Endodermal cell (in vitro differentiated cells): ENCODE measurements at regions not wholly inside any gene's neighbourhood (a gene's known extent, or its start where the extent isn't known, plus 50 kb on each side); places are given as distances from the start of the nearest gene placed in this dataset.

Experiments
- DNase-seq: peaks from one replicate; pipeline ENCODE4 v3.0.0-alpha.2; 2017
- H3K27ac ChIP-seq: 2 replicates; pipeline ENCODE4 v1.5.1; 2013; ENCODE audit warnings: mild to moderate bottlenecking, low read depth, low read length, moderate library complexity
- H3K27me3 ChIP-seq: 2 replicates; pipeline ENCODE4 v1.6.1; 2013; ENCODE audit warnings: mild to moderate bottlenecking, low read length, moderate library complexity; ENCODE audit not compliant: insufficient read depth, control insufficient read depth, poor library complexity, severe bottlenecking
- H3K36me3 ChIP-seq: 2 replicates; pipeline ENCODE4 v1.7.0; 2013; ENCODE audit warnings: mild to moderate bottlenecking, low read length, moderate library complexity; ENCODE audit not compliant: control insufficient read depth, insufficient read depth
- H3K4me1 ChIP-seq: one replicate; pipeline ENCODE4 v1.7.0; 2013; ENCODE audit warnings: low read length; ENCODE audit not compliant: control insufficient read depth, insufficient read depth
- H3K4me3 ChIP-seq: 2 replicates; pipeline ENCODE4 v1.5.1; 2013; ENCODE audit warnings: mild to moderate bottlenecking, low read length, moderate library complexity
- H3K9ac ChIP-seq: 2 replicates; pipeline ENCODE4 v1.6.1; 2013; ENCODE audit warnings: mild to moderate bottlenecking, low read length, moderate library complexity; ENCODE audit not compliant: poor library complexity, severe bottlenecking; ENCODE audit errors: extremely low read depth
- H3K9me3 ChIP-seq: 2 replicates; pipeline ENCODE4 v1.6.1; 2013; ENCODE audit warnings: mild to moderate bottlenecking, low read length, moderate library complexity; ENCODE audit not compliant: control insufficient read depth
- H3K27ac Mint-ChIP-seq: 2 replicates; pipeline ENCODE4 v1.8.0; 2020; ENCODE audit warnings: mixed read lengths
- H3K27me3 Mint-ChIP-seq: 2 replicates; pipeline ENCODE4 v1.8.0; 2021; ENCODE audit warnings: mild to moderate bottlenecking, mixed read lengths; ENCODE audit not compliant: insufficient read depth
- H3K36me3 Mint-ChIP-seq: 2 replicates; pipeline ENCODE4 v1.8.0; 2020; ENCODE audit warnings: low read depth, mixed read lengths
- H3K4me1 Mint-ChIP-seq: 2 replicates; pipeline ENCODE4 v1.8.0; 2020; ENCODE audit warnings: mixed read lengths
- H3K4me3 Mint-ChIP-seq: 2 replicates; pipeline ENCODE4 v1.8.0; 2020; ENCODE audit warnings: mild to moderate bottlenecking, moderate library complexity, mixed read lengths
- H3K9me3 Mint-ChIP-seq: 2 replicates; pipeline ENCODE4 v1.8.0; 2020; ENCODE audit warnings: mild to moderate bottlenecking, mixed read lengths
- CTCF ChIP-seq: fragments of 200-600 bp; sonication (generic); conservative IDR thresholded peaks from 2 replicates; pipeline ENCODE4 v1.5.0; 2021; ENCODE audit warnings: antibody characterized with exemption, mild to moderate bottlenecking
- WGBS, 2 experiments: methylation state at CpG; one replicate each; pipeline versions ENCODE4 v1.1.5 to v1.1.7; 2013; ENCODE audit warnings: missing lambda C conversion rate in 2 of 2, mixed read lengths in 1 of 2; ENCODE audit not compliant: insufficient coverage in 1 of 2, insufficient read length in 1 of 2; 5-methylcytosine and 5-hydroxymethylcytosine counted together

GRCh38 chr1:74818241-74818640 lies 85.3 kb downstream of the TYW3 start:
- no peak overlapping the region for H3K27ac ChIP-seq
- H3K27me3 ChIP-seq: no peaks in the 10 kb centered on the region
- no peaks in the 10 kb centered on the region for H3K36me3 Mint-ChIP-seq
- DNase-seq: no peak
- no peak overlapping the region for H3K9ac ChIP-seq
- H3K27me3 Mint-ChIP-seq: no peaks in the 10 kb centered on the region
- no peaks in the 10 kb centered on the region for H3K9me3 ChIP-seq
- no peaks in the 10 kb centered on the region for H3K36me3 ChIP-seq
- no peaks in the 10 kb centered on the region for H3K9me3 Mint-ChIP-seq
- no CpG with 5 or more reads among the region's 1 CpG for WGBS, 2 experiments
- no peak overlapping the region for H3K4me3 Mint-ChIP-seq
- no peaks in the 10 kb centered on the region for H3K4me1 ChIP-seq
- no peak overlapping the region for H3K4me3 ChIP-seq
- H3K27ac Mint-ChIP-seq: no peak overlapping the region
- TF ChIP-seq CTCF: no peak
- no peaks in the 10 kb centered on the region for H3K4me1 Mint-ChIP-seq

GRCh38 chr1:74818661-74819456 lies 85.9 kb downstream of the TYW3 start:
- Mint-ChIP-seq H3K9me3 (no peaks in the 10 kb centered on the region), H3K27ac (no peak overlapping the region), H3K4me1 (no peaks in the 10 kb centered on the region), H3K36me3 (no peaks in the 10 kb centered on the region), H3K27me3 (no peaks in the 10 kb centered on the region), H3K4me3 (no peak overlapping the region)
- TF ChIP-seq CTCF: no peak
- DNase-seq: no peak
- Histone ChIP-seq H3K4me3 (no peak overlapping the region), H3K36me3 (no peaks in the 10 kb centered on the region), H3K4me1 (no peaks in the 10 kb centered on the region), H3K27me3 (no peaks in the 10 kb centered on the region), H3K9me3 (no peaks in the 10 kb centered on the region), H3K9ac (no peak overlapping the region), H3K27ac (no peak overlapping the region)
- 80 to 84% methylated on average over 5 to 6 of the region's 6 CpGs for WGBS, 2 experiments

DNA sequence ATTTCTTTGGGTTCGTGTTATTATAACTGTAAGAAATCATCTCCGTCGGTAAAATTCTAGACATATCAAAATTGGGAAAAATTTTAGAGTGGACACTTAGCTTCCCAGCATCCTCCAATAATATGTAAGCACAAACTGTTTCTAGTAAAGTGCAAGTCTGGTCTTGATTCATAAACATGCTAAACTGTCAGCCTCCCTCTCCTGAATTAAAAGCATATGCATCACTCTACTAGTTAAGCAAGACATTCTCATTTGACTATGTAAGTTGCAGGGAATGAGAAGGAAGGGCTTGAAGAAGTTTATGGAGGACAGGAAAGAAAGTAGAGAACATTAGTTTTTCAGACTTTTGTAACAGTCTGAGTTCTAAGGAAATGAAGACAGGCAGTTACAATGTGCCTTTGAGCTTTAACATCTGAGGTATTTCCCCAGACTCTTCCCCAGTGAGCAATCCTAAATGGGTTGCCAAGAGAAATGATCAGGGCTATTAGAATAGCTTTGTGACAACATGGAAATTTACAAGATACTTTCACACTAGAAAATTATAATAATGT lies 90.0 kb downstream of the TYW3 start:
- Histone ChIP-seq H3K4me3 (no peak overlapping the region), H3K27me3 (no peaks in the 10 kb centered on the region), H3K9me3 (no peaks in the 10 kb centered on the region), H3K9ac (no peak overlapping the region), H3K36me3 (no peaks in the 10 kb centered on the region), H3K4me1 (no peaks in the 10 kb centered on the region), H3K27ac (no peak overlapping the region)
- WGBS, 2 experiments: 93 to 94% methylated on average over 3 of the region's 3 CpGs
- no peaks in the 10 kb centered on the region for H3K4me1 Mint-ChIP-seq
- TF ChIP-seq CTCF: no peak
- no peaks in the 10 kb centered on the region for H3K9me3 Mint-ChIP-seq
- no peak overlapping the region for H3K4me3 Mint-ChIP-seq
- H3K27me3 Mint-ChIP-seq: no peaks in the 10 kb centered on the region
- DNase-seq: no peak
- H3K36me3 Mint-ChIP-seq: no peaks in the 10 kb centered on the region
- no peak overlapping the region for H3K27ac Mint-ChIP-seq
